ENCODE measurements at regions not wholly inside any gene's neighbourhood (a gene's known extent, or its start where the extent isn't known, plus 50 kb on each side); places are given as distances from the start of the nearest gene placed in this dataset.

GRCh38 chr9:135415586-135415985 is 64.0 kb upstream of the PPP1R26 start:
- Mint-ChIP-seq H3K27me3 (ENCODE audit: insufficient read depth, unreplicated experiment) (peaks cover 10% of the 10 kb centered on the region), H3K27ac (ENCODE audit: unreplicated experiment) (no peak overlapping the region), H3K4me1 (ENCODE audit: low read depth, unreplicated experiment) (no peaks in the 10 kb centered on the region), H3K9me3 (ENCODE audit: unreplicated experiment) (no peaks in the 10 kb centered on the region), H3K36me3 (ENCODE audit: insufficient read depth, unreplicated experiment) (no peaks in the 10 kb centered on the region), H3K4me3 (ENCODE audit: unreplicated experiment) (no peak overlapping the region)
- H3K4me3 ChIP-seq (ENCODE audit: low read depth, low read length) = no peak overlapping the region
- ChIA-PET CTCF (no interaction called here), POLR2A (no interaction called here)
- no peak for DNase-seq
- no peaks in the 10 kb centered on the region for H3K27me3 ChIP-seq (replicated peaks; ENCODE audit: control insufficient read depth, insufficient read depth, low read length)
- intact Hi-C loops (cut with micrococcal nuclease; ENCODE audit: unreplicated experiment) = no loop called here
- TF ChIP-seq CTCF (IDR thresholded peaks at IDR 0.05; ENCODE audit: insufficient read depth in 1 of 2, low read depth in 1 of 2, low read length in 1 of 2, severe bottlenecking in 1 of 2, unreplicated experiment in 1 of 2) = no peak
- H3K36me3 ChIP-seq (ENCODE audit: control insufficient read depth, insufficient read depth, low read length) = no peaks in the 10 kb centered on the region
- no TSS peak for BruUV-seq (replicated peaks)
- no peaks in the 10 kb centered on the region for H3K9me3 ChIP-seq
- no peaks in the 10 kb centered on the region for H3K4me1 ChIP-seq

- Mint-ChIP-seq H3K27me3 (ENCODE audit: insufficient read depth, unreplicated experiment) (peaks cover 10% of the 10 kb centered on the region), H3K4me3 (ENCODE audit: unreplicated experiment) (no peak overlapping the region), H3K27ac (ENCODE audit: unreplicated experiment) (no peak overlapping the region), H3K4me1 (ENCODE audit: low read depth, unreplicated experiment) (no peaks in the 10 kb centered on the region), H3K36me3 (ENCODE audit: insufficient read depth, unreplicated experiment) (no peaks in the 10 kb centered on the region), H3K9me3 (ENCODE audit: unreplicated experiment) (no peaks in the 10 kb centered on the region)
- TF ChIP-seq CTCF (IDR thresholded peaks at IDR 0.05; ENCODE audit: insufficient read depth in 1 of 2, low read depth in 1 of 2, low read length in 1 of 2, severe bottlenecking in 1 of 2, unreplicated experiment in 1 of 2) = no peak
- Histone ChIP-seq H3K27me3 (replicated peaks; ENCODE audit: control insufficient read depth, insufficient read depth, low read length) (no peaks in the 10 kb centered on the region), H3K36me3 (ENCODE audit: control insufficient read depth, insufficient read depth, low read length) (no peaks in the 10 kb centered on the region), H3K9me3 (no peaks in the 10 kb centered on the region), H3K4me3 (ENCODE audit: low read depth, low read length) (no peak overlapping the region), H3K4me1 (no peaks in the 10 kb centered on the region)
- no TSS peak for BruUV-seq (replicated peaks)
- CTCF ChIA-PET = no interaction called here
- POLR2A ChIA-PET = no interaction called here
- no peak for DNase-seq
- intact Hi-C loops (cut with micrococcal nuclease; ENCODE audit: unreplicated experiment) = no loop called here
These were observed 62.8 kb upstream of the PPP1R26 start for GRCh38 chr9:135416664-135417290.

- CTCF ChIA-PET = interaction anchor here (0.6 kb wide), 1 partner anchor 8 kb away, joined by 4 read pairs; no protein-coding TSS in a partner anchor
- DNase-seq = no peak
- Histone ChIP-seq H3K27me3 (replicated peaks; ENCODE audit: control insufficient read depth, insufficient read depth, low read length) (no peaks in the 10 kb centered on the region), H3K4me1 (no peaks in the 10 kb centered on the region), H3K9me3 (no peaks in the 10 kb centered on the region), H3K36me3 (ENCODE audit: control insufficient read depth, insufficient read depth, low read length) (no peaks in the 10 kb centered on the region), H3K4me3 (ENCODE audit: low read depth, low read length) (no peak overlapping the region)
- H3K27ac Mint-ChIP-seq (ENCODE audit: unreplicated experiment) = no peak overlapping the region
- TF ChIP-seq CTCF (IDR thresholded peaks at IDR 0.05; ENCODE audit: insufficient read depth in 1 of 2, low read depth in 1 of 2, low read length in 1 of 2, severe bottlenecking in 1 of 2, unreplicated experiment in 1 of 2) = no peak
- no peaks in the 10 kb centered on the region for H3K9me3 Mint-ChIP-seq (ENCODE audit: unreplicated experiment)
- BruUV-seq (replicated peaks) = no TSS peak
- intact Hi-C loops (cut with micrococcal nuclease; ENCODE audit: unreplicated experiment) = no loop called here
- no peak overlapping the region for H3K4me3 Mint-ChIP-seq (ENCODE audit: unreplicated experiment)
- no peaks in the 10 kb centered on the region for H3K4me1 Mint-ChIP-seq (ENCODE audit: low read depth, unreplicated experiment)
- POLR2A ChIA-PET = no interaction called here
- H3K27me3 Mint-ChIP-seq (ENCODE audit: insufficient read depth, unreplicated experiment) = peaks cover 10% of the 10 kb centered on the region
- H3K36me3 Mint-ChIP-seq (ENCODE audit: insufficient read depth, unreplicated experiment) = no peaks in the 10 kb centered on the region
These were observed 61.4 kb upstream of the PPP1R26 start for GRCh38 chr9:135418161-135418560.

Data from Caco-2 (cell line).